Suprapubic skin (tissue), 4 donors: ENCODE measurements at regions not wholly inside any gene's neighbourhood (a gene's known extent, or its start where the extent isn't known, plus 50 kb on each side); places are given as distances from the start of the nearest gene placed in this dataset.

Experiments used
- EP300 ChIP-seq: sonication (generic); formaldehyde crosslinking; IDR thresholded peaks from one replicate; pipeline ENCODE4 v1.6.1; 2017; ENCODE audit warnings: antibody characterized with exemption
- POLR2A ChIP-seq, 2 donors: fragments of 450-650 bp; IDR thresholded peaks; one replicate each; pipeline ENCODE4 v1.6.1; 2017; ENCODE audit warnings: antibody characterized with exemption in 2 of 2, mild to moderate bottlenecking in 2 of 2, moderate library complexity in 2 of 2
- POLR2AphosphoS5 ChIP-seq, 3 donors: sonication (generic); formaldehyde crosslinking; IDR thresholded peaks; one replicate each; pipeline ENCODE4 v1.6.1; 2017; ENCODE audit warnings: antibody characterized with exemption in 3 of 3
- TF ChIP-seq, protein P1 (sequence below), 2 donors: fragments of 200-600 bp in 1 of 2; fragments of 450-650 bp in 1 of 2; sonication (generic) in 1 of 2; IDR thresholded peaks; one replicate each; pipeline ENCODE4 v1.5.1; 2016 to 2019; ENCODE audit warnings: antibody characterized with exemption in 2 of 2, mild to moderate bottlenecking in 1 of 2, moderate library complexity in 1 of 2

DNA sequence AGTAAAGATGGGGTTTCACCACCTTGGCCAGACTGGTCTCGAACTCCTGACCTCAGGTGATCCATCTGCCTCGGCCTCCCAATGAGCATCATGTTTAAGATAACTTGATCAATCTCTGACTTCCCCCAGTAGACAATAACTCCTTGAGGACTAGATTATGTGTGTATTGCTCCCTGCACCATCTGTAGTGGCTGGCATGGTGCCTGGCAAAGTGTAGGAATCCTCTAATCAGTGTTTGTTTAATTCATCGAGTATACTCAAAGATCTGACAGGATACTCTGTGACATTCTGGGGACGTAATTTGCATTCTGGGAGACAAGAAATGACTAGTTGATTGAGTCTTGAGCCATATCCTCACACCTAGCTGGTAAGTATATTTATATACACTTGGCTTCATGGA lies 873.5 kb upstream of the TMEM132C start:
- TF ChIP-seq, protein P1, sequence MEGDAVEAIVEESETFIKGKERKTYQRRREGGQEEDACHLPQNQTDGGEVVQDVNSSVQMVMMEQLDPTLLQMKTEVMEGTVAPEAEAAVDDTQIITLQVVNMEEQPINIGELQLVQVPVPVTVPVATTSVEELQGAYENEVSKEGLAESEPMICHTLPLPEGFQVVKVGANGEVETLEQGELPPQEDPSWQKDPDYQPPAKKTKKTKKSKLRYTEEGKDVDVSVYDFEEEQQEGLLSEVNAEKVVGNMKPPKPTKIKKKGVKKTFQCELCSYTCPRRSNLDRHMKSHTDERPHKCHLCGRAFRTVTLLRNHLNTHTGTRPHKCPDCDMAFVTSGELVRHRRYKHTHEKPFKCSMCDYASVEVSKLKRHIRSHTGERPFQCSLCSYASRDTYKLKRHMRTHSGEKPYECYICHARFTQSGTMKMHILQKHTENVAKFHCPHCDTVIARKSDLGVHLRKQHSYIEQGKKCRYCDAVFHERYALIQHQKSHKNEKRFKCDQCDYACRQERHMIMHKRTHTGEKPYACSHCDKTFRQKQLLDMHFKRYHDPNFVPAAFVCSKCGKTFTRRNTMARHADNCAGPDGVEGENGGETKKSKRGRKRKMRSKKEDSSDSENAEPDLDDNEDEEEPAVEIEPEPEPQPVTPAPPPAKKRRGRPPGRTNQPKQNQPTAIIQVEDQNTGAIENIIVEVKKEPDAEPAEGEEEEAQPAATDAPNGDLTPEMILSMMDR (IDR thresholded peaks at IDR 0.05): no peak
- TF ChIP-seq POLR2A (IDR thresholded peaks at IDR 0.05): no peak
- TF ChIP-seq POLR2AphosphoS5 (IDR thresholded peaks at IDR 0.05): no peak
- no peak for TF ChIP-seq EP300
